ENCODE measurements at regions not wholly inside any gene's neighbourhood (a gene's known extent, or its start where the extent isn't known, plus 50 kb on each side); places are given as distances from the start of the nearest gene placed in this dataset.

GRCh38 chr11:127818625-127819024 is 768.7 kb downstream of the ETS1 start:
- TF ChIP-seq POLR2AphosphoS5 (IDR thresholded peaks at IDR 0.05) (no peak), CTCF (IDR thresholded peaks at IDR 0.05) (no peak)
- no peaks in the 10 kb centered on the region for H3K9me3 ChIP-seq
- no peaks in the 10 kb centered on the region for H3K36me3 ChIP-seq
- H3K27ac ChIP-seq = no peak overlapping the region
- no peak for DNase-seq (ENCODE audit: low spot score in 2 of 2)
- WGBS = 90% methylated on average over 3 of the region's 3 CpGs
- no peaks in the 10 kb centered on the region for H3K27me3 ChIP-seq
- no peak overlapping the region for H3K4me3 ChIP-seq
- no peaks in the 10 kb centered on the region for H3K4me1 ChIP-seq

GRCh38 chr11:127816962-127817361 is 770.4 kb downstream of the ETS1 start:
- WGBS = 86% methylated on average over 2 of the region's 2 CpGs
- Histone ChIP-seq H3K9me3 (no peaks in the 10 kb centered on the region), H3K27me3 (no peaks in the 10 kb centered on the region), H3K36me3 (no peaks in the 10 kb centered on the region), H3K4me3 (no peak overlapping the region), H3K27ac (no peak overlapping the region), H3K4me1 (no peaks in the 10 kb centered on the region)
- TF ChIP-seq POLR2AphosphoS5 (IDR thresholded peaks at IDR 0.05) = no peak
- TF ChIP-seq POLR2A (IDR thresholded peaks at IDR 0.05) = no peak
- no peak for TF ChIP-seq EP300 (IDR thresholded peaks at IDR 0.05)
- no peak for TF ChIP-seq CTCF (IDR thresholded peaks at IDR 0.05)
- DNase-seq (ENCODE audit: low spot score in 2 of 2) = no peak

GRCh38 chr11:127815331-127815730 is 772.0 kb downstream of the ETS1 start:
- no peak overlapping the region for H3K4me3 ChIP-seq
- H3K27me3 ChIP-seq = no peaks in the 10 kb centered on the region
- H3K9me3 ChIP-seq = no peaks in the 10 kb centered on the region
- DNase-seq (ENCODE audit: low spot score in 2 of 2) = no peak
- no peaks in the 10 kb centered on the region for H3K4me1 ChIP-seq
- H3K27ac ChIP-seq = no peak overlapping the region
- TF ChIP-seq EP300 (IDR thresholded peaks at IDR 0.05) (no peak), POLR2AphosphoS5 (IDR thresholded peaks at IDR 0.05) (no peak), POLR2A (IDR thresholded peaks at IDR 0.05) (no peak), CTCF (IDR thresholded peaks at IDR 0.05) (no peak)
- H3K36me3 ChIP-seq = no peaks in the 10 kb centered on the region

- DNase-seq (ENCODE audit: low spot score in 2 of 2) = no peak
- no peak for TF ChIP-seq EP300 (IDR thresholded peaks at IDR 0.05)
- no peak for TF ChIP-seq POLR2AphosphoS5 (IDR thresholded peaks at IDR 0.05)
- TF ChIP-seq CTCF (IDR thresholded peaks at IDR 0.05) = no peak
- no peak for TF ChIP-seq POLR2A (IDR thresholded peaks at IDR 0.05)
- no peak overlapping the region for H3K4me3 ChIP-seq
- 36% methylated on average over 1 of the region's 1 CpG for WGBS
- no peaks in the 10 kb centered on the region for H3K4me1 ChIP-seq
- no peak overlapping the region for H3K27ac ChIP-seq
- H3K36me3 ChIP-seq = no peaks in the 10 kb centered on the region
- no peaks in the 10 kb centered on the region for H3K27me3 ChIP-seq
- no peaks in the 10 kb centered on the region for H3K9me3 ChIP-seq
Observed at GRCh38 chr11:127806501-127806900, 780.9 kb downstream of the ETS1 start.

GRCh38 chr11:127805771-127806170 is 781.6 kb downstream of the ETS1 start:
- no peak overlapping the region for H3K4me3 ChIP-seq
- no peaks in the 10 kb centered on the region for H3K36me3 ChIP-seq
- no peak for TF ChIP-seq EP300 (IDR thresholded peaks at IDR 0.05)
- TF ChIP-seq POLR2AphosphoS5 (IDR thresholded peaks at IDR 0.05) = no peak
- no peak for TF ChIP-seq POLR2A (IDR thresholded peaks at IDR 0.05)
- TF ChIP-seq CTCF (IDR thresholded peaks at IDR 0.05) = no peak
- H3K27ac ChIP-seq = no peak overlapping the region
- no peak for DNase-seq (ENCODE audit: low spot score in 2 of 2)
- no peaks in the 10 kb centered on the region for H3K4me1 ChIP-seq
- WGBS = 72% methylated on average over 1 of the region's 1 CpG
- H3K9me3 ChIP-seq = no peaks in the 10 kb centered on the region
- no peaks in the 10 kb centered on the region for H3K27me3 ChIP-seq

All from suprapubic skin (tissue), 4 donors.